CD4-positive, alpha-beta memory T cell (primary cell): ENCODE measurements at regions not wholly inside any gene's neighbourhood (a gene's known extent, or its start where the extent isn't known, plus 50 kb on each side); places are given as distances from the start of the nearest gene placed in this dataset.

Source experiments
- CTCF ChIA-PET: fragments of 350-600 bp; sonication (Branson Sonifier 250); formaldehyde crosslinking; loops from one replicate; lab custom pipeline; 2021; ENCODE audit warnings: inconsistent platforms; ENCODE audit not compliant: partially characterized antibody; lab: Charles Lee
- POLR2A ChIA-PET: fragments of 350-600 bp; sonication (Branson Sonifier 250); formaldehyde crosslinking; loops from one replicate; lab custom pipeline; 2021; ENCODE audit not compliant: partially characterized antibody; lab: Charles Lee
- DNase-seq, 5 donors: peaks; one replicate each; pipeline versions ENCODE4 v3.0.0 to v3.0.0-alpha.2; 2020 to 2022; ENCODE audit warnings: mixed read lengths in 1 of 5
- H3K27ac ChIP-seq: one replicate; pipeline ENCODE4 v1.7.0; 2013; ENCODE audit warnings: low read depth, low read length
- H3K27me3 ChIP-seq: 2 replicates; pipeline ENCODE4 v1.7.0; 2013; ENCODE audit warnings: mild to moderate bottlenecking, low read length, moderate library complexity; ENCODE audit not compliant: insufficient read depth
- H3K36me3 ChIP-seq: 2 replicates; pipeline ENCODE4 v1.7.0; 2013; ENCODE audit warnings: mild to moderate bottlenecking, low read length, moderate library complexity; ENCODE audit not compliant: insufficient read depth
- H3K4me1 ChIP-seq: 2 replicates; pipeline ENCODE4 v1.7.0; 2013; ENCODE audit warnings: mild to moderate bottlenecking, low read length, moderate library complexity; ENCODE audit not compliant: insufficient read depth
- H3K4me3 ChIP-seq, 2 donors: one replicate each; pipeline ENCODE4 v1.7.0; 2013; ENCODE audit warnings: low read length in 2 of 2, mild to moderate bottlenecking in 1 of 2
- H3K9me3 ChIP-seq, 2 donors: one replicate each; pipeline ENCODE4 v1.7.0; 2013; ENCODE audit warnings: low read length in 2 of 2, control low read depth in 1 of 2; ENCODE audit not compliant: control insufficient read depth in 1 of 2
- H3K27ac Mint-ChIP-seq, 7 donors: one replicate each; pipeline ENCODE4 v1.8.0; 2020 to 2021; ENCODE audit warnings: mixed read lengths in 7 of 7, mild to moderate bottlenecking in 6 of 7, inconsistent platforms in 3 of 7, moderate library complexity in 3 of 7
- H3K27me3 Mint-ChIP-seq, 2 donors: one replicate each; pipeline ENCODE4 v1.8.0; 2020 to 2021; ENCODE audit warnings: mixed read lengths in 2 of 2
- H3K36me3 Mint-ChIP-seq, 2 donors: one replicate each; pipeline ENCODE4 v1.8.0; 2020 to 2021; ENCODE audit warnings: mixed read lengths in 2 of 2, inconsistent platforms in 1 of 2, mild to moderate bottlenecking in 1 of 2
- H3K4me1 Mint-ChIP-seq, 4 donors: one replicate each; pipeline ENCODE4 v1.8.0; 2020 to 2021; ENCODE audit warnings: mixed read lengths in 4 of 4, mild to moderate bottlenecking in 1 of 4
- H3K4me3 Mint-ChIP-seq, 8 donors: one replicate each; pipeline ENCODE4 v1.8.0; 2020 to 2021; ENCODE audit warnings: mixed read lengths in 8 of 8, mild to moderate bottlenecking in 7 of 8, moderate library complexity in 6 of 8, inconsistent platforms in 3 of 8
- H3K9me3 Mint-ChIP-seq, 8 donors: one replicate each; pipeline ENCODE4 v1.8.0; 2020 to 2021; ENCODE audit warnings: mixed read lengths in 8 of 8, mild to moderate bottlenecking in 5 of 8, inconsistent platforms in 3 of 8, moderate library complexity in 1 of 8
- intact Hi-C: fragments of 100-400 bp; cut with micrococcal nuclease; formaldehyde crosslinking; loops from one replicate; pipeline ENCODE4 v1.15.1; 2023

GRCh38 chr1:201703621-201704438 is 125.1 kb upstream of the IPO9 start:
- no peaks in the 10 kb centered on the region for H3K36me3 Mint-ChIP-seq
- no peak overlapping the region for H3K27ac ChIP-seq
- peaks cover 0 to 17% (median 5%) of the 10 kb centered on the region in 8 donors for H3K9me3 Mint-ChIP-seq
- ChIA-PET CTCF (interaction anchor here (0.9 to 11.6 kb wide), 11 partner anchors 8 to 145 kb away, joined by 3 to 178 read pairs (median 3); no protein-coding TSS in a partner anchor), POLR2A (no interaction called here)
- H3K4me3 Mint-ChIP-seq, result no peak overlapping the region
- no peaks in the 10 kb centered on the region for H3K36me3 ChIP-seq
- H3K9me3 ChIP-seq, result no peaks in the 10 kb centered on the region
- H3K27me3 ChIP-seq, result no peaks in the 10 kb centered on the region
- H3K4me3 ChIP-seq, result no peak overlapping the region
- DNase-seq, result peak in 4 of 5 donors; percentile 35 to 42 (median 40)
- H3K4me1 ChIP-seq, result peaks cover 4% of the 10 kb centered on the region
- H3K27ac Mint-ChIP-seq, result no peak overlapping the region
- no peaks in the 10 kb centered on the region for H3K4me1 Mint-ChIP-seq
- intact Hi-C loops, result no loop called here
- H3K27me3 Mint-ChIP-seq, result peaks cover 1 to 2% of the 10 kb centered on the region in 2 donors

- Mint-ChIP-seq H3K27me3 (peaks cover 1 to 2% of the 10 kb centered on the region in 2 donors), H3K9me3 (peaks cover 0 to 17% (median 5%) of the 10 kb centered on the region in 8 donors), H3K36me3 (no peaks in the 10 kb centered on the region), H3K27ac (no peak overlapping the region), H3K4me3 (no peak overlapping the region), H3K4me1 (no peaks in the 10 kb centered on the region)
- H3K27me3 ChIP-seq, result no peaks in the 10 kb centered on the region
- POLR2A ChIA-PET, result no interaction called here
- H3K4me3 ChIP-seq, result no peak overlapping the region
- no peak for DNase-seq
- no peak overlapping the region for H3K27ac ChIP-seq
- H3K4me1 ChIP-seq, result peaks cover 4% of the 10 kb centered on the region
- CTCF ChIA-PET, result interaction anchor here (0.6 to 11.6 kb wide), 12 partner anchors 8 to 146 kb away, joined by 3 to 178 read pairs (median 4); no protein-coding TSS in a partner anchor
- intact Hi-C loops, result no loop called here
- no peaks in the 10 kb centered on the region for H3K9me3 ChIP-seq
- H3K36me3 ChIP-seq, result no peaks in the 10 kb centered on the region
These were observed 124.5 kb upstream of the IPO9 start for GRCh38 chr1:201704439-201704792.

- no peaks in the 10 kb centered on the region for H3K36me3 ChIP-seq
- no peak overlapping the region for H3K4me3 ChIP-seq
- Mint-ChIP-seq H3K4me1 (no peaks in the 10 kb centered on the region), H3K27me3 (peaks cover 1 to 2% of the 10 kb centered on the region in 2 donors), H3K4me3 (no peak overlapping the region), H3K36me3 (no peaks in the 10 kb centered on the region), H3K27ac (no peak overlapping the region), H3K9me3 (peaks cover 0 to 12% (median 4%) of the 10 kb centered on the region in 8 donors)
- CTCF ChIA-PET, result interaction anchor here (1.4 to 11.6 kb wide), 5 partner anchors 7 to 147 kb away, joined by 5 to 178 read pairs (median 11); no protein-coding TSS in a partner anchor
- H3K27ac ChIP-seq, result no peak overlapping the region
- no peaks in the 10 kb centered on the region for H3K27me3 ChIP-seq
- intact Hi-C loops, result no loop called here
- no peaks in the 10 kb centered on the region for H3K9me3 ChIP-seq
- no peak for DNase-seq
- POLR2A ChIA-PET, result no interaction called here
- peaks cover 4% of the 10 kb centered on the region for H3K4me1 ChIP-seq
These were observed 123.6 kb upstream of the IPO9 start for GRCh38 chr1:201705389-201705788.

- H3K27me3 Mint-ChIP-seq, result peaks cover 1 to 2% of the 10 kb centered on the region in 2 donors
- Histone ChIP-seq H3K27me3 (no peaks in the 10 kb centered on the region), H3K4me1 (peaks cover 4% of the 10 kb centered on the region), H3K36me3 (no peaks in the 10 kb centered on the region), H3K27ac (no peak overlapping the region), H3K9me3 (no peaks in the 10 kb centered on the region), H3K4me3 (no peak overlapping the region)
- DNase-seq, result no peak
- ChIA-PET CTCF (interaction anchor here (1.8 to 11.6 kb wide), 3 partner anchors 10 to 146 kb away, joined by 5 to 178 read pairs (median 7); no protein-coding TSS in a partner anchor), POLR2A (no interaction called here)
- no peak overlapping the region for H3K27ac Mint-ChIP-seq
- H3K4me1 Mint-ChIP-seq, result no peaks in the 10 kb centered on the region
- H3K9me3 Mint-ChIP-seq, result peaks cover 0 to 8% (median 4%) of the 10 kb centered on the region in 8 donors
- H3K36me3 Mint-ChIP-seq, result no peaks in the 10 kb centered on the region
- no peak overlapping the region for H3K4me3 Mint-ChIP-seq
- intact Hi-C loops, result no loop called here
These were observed 122.8 kb upstream of the IPO9 start for GRCh38 chr1:201706109-201706508.

- ChIA-PET POLR2A (no interaction called here), CTCF (interaction anchor here (1.8 to 11.6 kb wide), 2 partner anchors 84 to 147 kb away, joined by 5 to 178 read pairs; no protein-coding TSS in a partner anchor)
- Mint-ChIP-seq H3K4me1 (no peaks in the 10 kb centered on the region), H3K9me3 (peaks cover 0 to 4% (median under 1%) of the 10 kb centered on the region in 8 donors), H3K36me3 (no peaks in the 10 kb centered on the region), H3K27me3 (peaks cover 1 to 2% of the 10 kb centered on the region in 2 donors), H3K4me3 (no peak overlapping the region), H3K27ac (no peak overlapping the region)
- Histone ChIP-seq H3K27me3 (no peaks in the 10 kb centered on the region), H3K27ac (no peak overlapping the region), H3K36me3 (no peaks in the 10 kb centered on the region), H3K4me1 (peaks cover 4% of the 10 kb centered on the region), H3K9me3 (no peaks in the 10 kb centered on the region), H3K4me3 (no peak overlapping the region)
- intact Hi-C loops, result no loop called here
- DNase-seq, result no peak
These were observed 121.9 kb upstream of the IPO9 start for GRCh38 chr1:201707027-201707426.

GRCh38 chr1:201707656-201708055 is 121.3 kb upstream of the IPO9 start:
- intact Hi-C loops, result no loop called here

GRCh38 chr1:201708085-201708512 is 120.9 kb upstream of the IPO9 start:
- Histone ChIP-seq H3K9me3 (no peaks in the 10 kb centered on the region), H3K27ac (no peak overlapping the region), H3K36me3 (no peaks in the 10 kb centered on the region), H3K4me3 (no peak overlapping the region), H3K27me3 (no peaks in the 10 kb centered on the region), H3K4me1 (peaks cover 4% of the 10 kb centered on the region)
- intact Hi-C loops, result no loop called here
- Mint-ChIP-seq H3K27ac (no peak overlapping the region), H3K27me3 (peaks cover 0 to 2% of the 10 kb centered on the region in 2 donors), H3K36me3 (no peaks in the 10 kb centered on the region), H3K9me3 (no peaks in the 10 kb centered on the region), H3K4me3 (no peak overlapping the region), H3K4me1 (no peaks in the 10 kb centered on the region)
- CTCF ChIA-PET, result interaction anchor here (0.7 to 11.6 kb wide), 5 partner anchors 83 to 266 kb away, joined by 3 to 178 read pairs (median 3); no protein-coding TSS in a partner anchor
- DNase-seq, result no peak
- POLR2A ChIA-PET, result no interaction called here

More at GRCh38 chr1:201707656-201708055, 121.3 kb upstream of the IPO9 start:
- POLR2A ChIA-PET, result no interaction called here
- H3K4me1 ChIP-seq, result peaks cover 4% of the 10 kb centered on the region
- no peak overlapping the region for H3K4me3 Mint-ChIP-seq
- H3K27me3 ChIP-seq, result no peaks in the 10 kb centered on the region
- no peaks in the 10 kb centered on the region for H3K36me3 ChIP-seq
- CTCF ChIA-PET, result interaction anchor here (0.7 to 11.6 kb wide), 4 partner anchors 83 to 148 kb away, joined by 3 to 178 read pairs (median 4); no protein-coding TSS in a partner anchor
- H3K4me3 ChIP-seq, result no peak overlapping the region
- no peaks in the 10 kb centered on the region for H3K9me3 Mint-ChIP-seq
- no peak for DNase-seq
- H3K9me3 ChIP-seq, result no peaks in the 10 kb centered on the region
- no peaks in the 10 kb centered on the region for H3K36me3 Mint-ChIP-seq
- no peaks in the 10 kb centered on the region for H3K4me1 Mint-ChIP-seq
- no peak overlapping the region for H3K27ac ChIP-seq
- no peak overlapping the region for H3K27ac Mint-ChIP-seq
- H3K27me3 Mint-ChIP-seq, result peaks cover 0 to 2% of the 10 kb centered on the region in 2 donors
